Daoy (cell line): ENCODE measurements at regions not wholly inside any gene's neighbourhood (a gene's known extent, or its start where the extent isn't known, plus 50 kb on each side); places are given as distances from the start of the nearest gene placed in this dataset.
"Not testable (repeated sequence)": the region's sequence is repeated elsewhere in the genome, so short reads cannot be mapped to it uniquely, and the experiment has no call there.

Experiments
- DNase-seq: peaks from one replicate; pipeline ENCODE4 v3.0.0-alpha.2; 2015; ENCODE audit warnings: low read depth

- DNase-seq, result peak; percentile 5
These were observed 120.7 kb upstream of the GALNT15 start for GRCh38 chr3:16053794-16054193.

DNA sequence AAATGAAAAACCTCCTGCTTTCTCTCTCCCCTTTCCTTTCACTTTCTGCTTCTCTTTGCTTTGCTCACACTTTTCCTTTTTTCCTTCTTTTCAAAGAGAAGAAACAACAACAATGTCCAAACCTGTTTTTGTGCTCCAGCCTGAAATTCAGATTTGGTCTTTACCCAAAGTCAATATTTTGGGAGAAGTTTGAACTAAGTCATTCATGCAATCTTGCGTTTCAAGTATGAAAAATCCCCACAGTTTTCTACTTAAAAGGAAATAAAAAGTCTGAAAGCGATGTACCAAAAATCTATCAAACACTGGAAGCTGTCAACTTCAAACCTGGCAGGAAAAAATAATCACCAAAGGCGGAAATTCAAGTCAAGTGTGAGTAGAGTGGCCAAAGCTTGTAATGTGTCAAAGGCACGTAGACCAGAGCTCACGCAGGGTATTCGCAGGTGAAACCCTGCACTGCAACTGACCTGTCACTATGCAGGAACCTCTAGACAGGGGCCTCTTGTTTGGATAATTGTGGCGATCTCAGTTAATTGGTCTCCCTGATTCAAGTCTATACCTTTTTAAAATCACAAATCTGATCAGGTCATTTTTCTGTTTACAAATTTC is 118.8 kb upstream of the GALNT15 start:
- no peak for DNase-seq

DNA sequence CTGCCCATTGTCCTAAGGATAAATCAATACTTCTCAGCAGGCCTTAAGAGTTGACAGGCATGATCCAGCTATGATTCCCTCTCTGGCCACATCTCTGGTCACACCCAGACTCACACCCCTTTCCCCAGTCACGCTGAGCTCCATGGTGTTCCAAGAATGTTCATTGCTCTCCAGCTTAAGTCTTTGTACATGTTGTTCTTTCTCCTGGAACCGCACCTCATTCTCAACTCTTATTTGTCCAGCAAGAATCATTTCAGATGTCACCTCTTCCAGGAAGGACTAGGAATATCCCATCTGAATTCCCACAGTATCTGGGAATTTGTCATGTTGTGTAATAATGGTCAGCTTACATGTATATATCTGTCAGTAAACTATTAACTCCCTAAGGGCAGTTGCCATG is 118.3 kb upstream of the GALNT15 start:
- no peak for DNase-seq

DNA sequence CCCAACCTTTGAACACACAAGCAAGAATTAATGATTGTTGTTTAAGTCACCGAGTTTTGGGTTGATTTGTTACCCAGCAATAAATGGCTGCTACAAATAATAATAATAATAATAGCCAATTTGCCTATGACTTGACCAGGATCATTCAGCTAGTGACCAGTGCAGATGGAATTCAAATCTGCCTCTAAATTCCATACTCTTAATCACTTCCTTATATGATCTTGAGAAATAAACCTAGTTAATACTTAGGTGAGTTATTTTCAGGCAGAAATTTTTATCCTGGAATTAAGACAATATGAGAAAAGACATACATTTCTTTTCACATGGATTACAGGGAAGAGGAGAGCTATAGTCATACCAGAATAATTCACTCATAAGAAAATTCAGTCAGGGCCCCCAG is 116.0 kb upstream of the GALNT15 start:
- DNase-seq, result no peak

DNA sequence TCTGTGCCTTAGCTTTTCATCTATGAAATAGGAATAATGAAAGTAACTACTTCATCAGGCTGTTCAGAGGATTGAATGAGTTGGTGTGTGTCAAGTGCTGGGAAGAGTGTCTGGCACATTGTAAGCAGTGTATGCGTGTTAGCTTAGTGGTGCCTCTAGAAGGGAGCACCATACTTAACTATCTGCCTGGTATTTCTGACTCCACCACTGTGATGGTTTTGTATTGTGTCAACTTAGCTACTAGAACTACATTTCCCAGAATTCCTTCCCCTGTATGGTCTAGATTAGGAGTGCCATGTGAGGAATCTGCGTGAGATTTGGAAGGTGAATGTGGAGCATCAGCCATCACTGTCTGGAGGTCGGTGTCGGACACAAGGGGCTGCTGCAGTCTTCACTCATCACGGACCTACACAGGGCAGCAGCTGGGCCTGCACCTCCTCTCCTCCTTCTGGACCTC is 115.4 kb upstream of the GALNT15 start:
- no peak for DNase-seq

DNA sequence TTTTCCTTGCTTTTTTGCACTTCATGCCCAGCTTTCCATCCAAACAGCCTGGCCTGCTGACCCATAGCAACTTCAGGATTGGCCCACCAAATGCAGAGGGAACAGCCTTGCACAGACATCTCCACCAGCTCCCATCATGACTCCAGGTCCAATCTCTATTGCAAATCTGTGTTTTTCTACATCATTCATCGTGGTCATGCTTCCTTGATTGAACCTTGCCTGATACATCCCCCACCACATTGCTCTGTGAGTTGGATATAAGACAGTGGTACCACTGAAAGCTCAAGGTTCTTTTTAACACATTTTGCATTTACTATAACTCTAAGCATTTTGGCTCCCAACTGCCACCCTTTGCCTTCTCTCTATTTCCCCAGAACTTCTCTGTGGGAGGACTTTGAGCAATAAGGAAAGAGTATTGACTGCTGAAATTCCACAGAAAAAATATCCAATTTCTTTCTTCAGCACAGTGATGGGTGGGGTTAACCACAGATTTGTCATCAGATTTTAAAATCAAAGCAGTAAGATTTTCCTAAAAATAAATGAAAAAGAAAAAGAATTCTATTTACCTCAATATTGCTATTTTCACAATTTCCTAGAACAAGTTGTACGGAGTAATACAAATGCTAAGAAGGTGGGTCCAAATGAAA is 114.6 kb upstream of the GALNT15 start:
- no peak for DNase-seq

DNA sequence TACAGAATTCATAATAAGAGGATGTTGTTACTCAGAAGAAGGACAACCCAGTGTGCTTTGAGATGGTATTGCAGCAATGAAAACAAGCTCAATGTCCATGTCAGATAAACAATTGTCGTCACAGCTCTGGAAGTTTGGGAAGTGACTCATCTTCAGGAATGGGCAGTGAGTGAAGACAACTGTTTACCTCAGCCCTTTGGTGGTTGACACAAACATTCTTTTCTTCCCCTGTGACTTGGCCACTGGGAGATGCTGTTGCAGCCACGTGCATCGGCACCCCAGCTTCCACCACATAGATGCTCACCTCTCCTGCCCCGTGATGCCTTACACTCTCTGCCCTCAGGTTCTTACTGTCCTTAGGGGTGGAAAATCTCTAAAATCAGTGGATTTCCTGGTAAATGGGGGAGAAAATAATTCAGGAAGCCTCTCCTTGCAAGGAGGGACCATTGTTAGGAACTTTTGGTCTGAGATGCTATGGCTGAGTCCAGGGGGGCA is 114.1 kb upstream of the GALNT15 start:
- DNase-seq, result peak; percentile 93

- peak; percentile 79 for DNase-seq
These were observed 113.5 kb upstream of the GALNT15 start for GRCh38 chr3:16060945-16061344.

DNA sequence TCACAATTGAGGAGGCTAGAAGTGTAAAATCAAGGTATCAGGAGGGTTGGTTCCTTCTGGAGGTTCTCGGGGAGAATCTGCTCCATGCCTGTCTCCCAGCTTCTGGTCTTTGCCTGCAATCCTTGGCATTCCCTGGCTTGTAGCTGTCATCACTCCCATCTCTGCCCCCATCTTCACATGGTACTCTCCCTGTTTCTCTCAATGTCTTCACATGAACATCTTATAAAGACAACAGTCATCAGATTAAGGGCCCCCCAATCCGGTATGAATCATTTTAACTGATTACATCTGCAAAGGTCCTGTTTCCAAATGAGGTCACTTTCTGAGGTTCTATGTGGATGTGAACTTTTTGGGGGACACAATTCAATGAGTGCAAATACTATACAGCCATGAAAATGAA is 113.0 kb upstream of the GALNT15 start:
- DNase-seq, result no peak

DNA sequence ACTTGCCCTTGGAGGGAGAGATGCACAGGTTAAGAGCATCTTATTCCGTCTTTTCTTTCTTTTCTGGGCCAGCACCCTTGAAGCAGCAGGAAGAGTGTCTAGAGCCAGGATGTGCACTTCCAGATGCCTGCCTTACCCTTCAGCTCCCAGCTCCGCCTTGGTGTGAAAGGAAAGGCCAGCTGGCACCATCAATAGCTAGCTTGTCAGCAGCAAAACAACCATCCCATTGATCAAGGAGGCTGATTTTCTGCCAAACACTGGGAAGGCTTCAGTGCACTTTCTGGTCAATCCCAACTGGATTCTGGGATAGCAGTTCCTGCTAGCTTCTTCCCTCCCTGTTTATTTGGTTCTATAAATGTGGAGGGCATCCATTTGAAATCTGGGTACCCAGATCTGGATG is 110.9 kb upstream of the GALNT15 start:
- no peak for DNase-seq

- peak; percentile 87 for DNase-seq
These were observed 109.7 kb upstream of the GALNT15 start for GRCh38 chr3:16064642-16065414.

- DNase-seq, result no peak
These were observed 107.9 kb upstream of the GALNT15 start for GRCh38 chr3:16066545-16066944.

- DNase-seq, result peak; percentile 20
These were observed 107.5 kb upstream of the GALNT15 start for GRCh38 chr3:16066975-16067374.

- peak; percentile 77 for DNase-seq
These were observed 106.5 kb upstream of the GALNT15 start for GRCh38 chr3:16067837-16068471.

- peak; percentile 67 for DNase-seq
These were observed 105.1 kb upstream of the GALNT15 start for GRCh38 chr3:16069149-16069922.

GRCh38 chr3:16070707-16071106 is 103.8 kb upstream of the GALNT15 start:
- no peak for DNase-seq

GRCh38 chr3:16071206-16071605 is 103.3 kb upstream of the GALNT15 start:
- DNase-seq, result no peak

DNA sequence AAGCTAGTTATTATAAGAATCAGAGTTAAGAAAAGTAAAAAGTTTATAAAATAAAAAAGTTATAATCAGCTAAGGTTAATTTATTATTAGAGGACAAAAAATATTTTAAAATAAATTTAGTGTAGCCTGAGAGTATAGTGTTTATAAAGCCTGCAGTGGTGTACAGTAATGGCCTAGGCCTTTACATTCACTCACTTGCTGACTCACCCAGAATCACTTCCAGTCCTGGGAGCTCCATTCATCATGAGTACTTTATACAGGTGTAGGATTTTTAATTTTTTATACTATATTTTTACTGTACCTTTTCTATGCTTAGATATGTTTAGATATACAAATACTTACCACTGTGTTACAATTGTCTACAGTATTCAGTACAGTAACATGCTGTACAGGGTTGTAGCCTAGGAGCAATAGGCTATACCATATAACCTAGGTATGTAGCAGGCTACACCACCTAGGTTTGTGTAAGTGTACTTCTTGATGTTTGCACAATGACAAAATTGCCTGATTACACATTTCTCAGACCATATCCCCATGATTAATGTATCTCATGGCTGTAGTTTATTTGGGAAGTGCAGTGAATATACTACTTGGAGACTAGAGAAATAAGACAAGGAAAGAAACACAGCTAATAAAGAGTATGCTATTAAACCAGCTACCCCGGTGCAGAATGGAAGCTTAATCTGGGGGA is 101.9 kb upstream of the GALNT15 start:
- DNase-seq, result no peak

DNA sequence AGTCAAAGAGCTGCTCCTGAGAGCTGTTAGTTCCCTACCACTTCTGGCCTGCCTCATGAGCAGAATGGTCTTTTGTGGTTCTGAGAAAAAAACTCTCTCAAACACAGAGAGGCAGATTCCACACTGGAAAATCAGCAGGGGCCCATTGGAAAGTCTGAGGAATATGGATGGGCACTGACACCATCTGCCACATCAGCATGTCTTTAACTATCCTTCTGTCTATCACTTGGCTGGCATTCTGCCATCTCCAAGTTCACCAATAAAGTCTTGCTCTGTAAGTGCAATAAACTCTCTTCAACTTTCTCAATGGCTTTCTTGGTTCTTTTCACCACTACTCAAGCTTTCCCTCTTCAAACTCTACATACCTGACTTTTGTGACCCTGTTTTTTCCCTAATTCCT is 101.3 kb upstream of the GALNT15 start:
- no peak for DNase-seq

- not testable (repeated sequence) for DNase-seq
These were observed 100.3 kb upstream of the GALNT15 start for GRCh38 chr3:16073990-16074671.
